Cardiac fibroblast (primary cell): ENCODE measurements at regions not wholly inside any gene's neighbourhood (a gene's known extent, or its start where the extent isn't known, plus 50 kb on each side); places are given as distances from the start of the nearest gene placed in this dataset.

ENCODE experiments used
- DNase-seq, 2 donors: peaks; one replicate each; pipeline versions ENCODE4 v3.0.0 to v3.0.0-alpha.2; 2010; ENCODE audit warnings: low read depth in 2 of 2
- H3K4me3 ChIP-seq, 2 donors: replicated peaks in 1 of 2; 1 replicate in 1 of 2; 2 replicates in 1 of 2; pipeline ENCODE4 v1.5.1; 2011; ENCODE audit warnings: low read depth in 2 of 2, low read length in 2 of 2, mild to moderate bottlenecking in 2 of 2, moderate library complexity in 1 of 2
- CTCF ChIP-seq: IDR thresholded peaks from one replicate; pipeline ENCODE4 v1.5.1; 2011; ENCODE audit warnings: low read depth, mild to moderate bottlenecking, low read length, inconsistent platforms

DNA sequence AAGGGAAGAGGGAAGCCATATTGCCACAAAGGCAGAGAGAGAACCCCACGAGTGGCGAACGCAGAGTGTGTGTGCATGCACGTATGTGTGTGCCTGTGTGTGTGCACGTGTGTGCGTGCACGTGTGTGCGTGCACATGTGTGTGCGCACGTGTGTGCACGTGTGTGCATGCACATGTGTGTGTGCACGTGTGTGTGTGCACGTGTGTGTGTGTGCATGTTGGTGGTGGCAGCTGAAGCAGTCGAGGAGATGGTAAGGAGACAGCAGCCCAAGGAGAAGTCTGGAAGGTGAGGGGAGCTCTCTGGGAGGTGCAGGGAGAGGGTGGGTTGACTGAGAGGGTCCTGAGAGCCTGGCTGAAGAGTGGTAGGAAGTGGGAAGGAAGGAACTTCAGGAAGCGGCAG lies 94.1 kb upstream of the NECTIN1 start:
- DNase-seq = no peak
- no peak for TF ChIP-seq CTCF
- H3K4me3 ChIP-seq = no peak overlapping the region

DNA sequence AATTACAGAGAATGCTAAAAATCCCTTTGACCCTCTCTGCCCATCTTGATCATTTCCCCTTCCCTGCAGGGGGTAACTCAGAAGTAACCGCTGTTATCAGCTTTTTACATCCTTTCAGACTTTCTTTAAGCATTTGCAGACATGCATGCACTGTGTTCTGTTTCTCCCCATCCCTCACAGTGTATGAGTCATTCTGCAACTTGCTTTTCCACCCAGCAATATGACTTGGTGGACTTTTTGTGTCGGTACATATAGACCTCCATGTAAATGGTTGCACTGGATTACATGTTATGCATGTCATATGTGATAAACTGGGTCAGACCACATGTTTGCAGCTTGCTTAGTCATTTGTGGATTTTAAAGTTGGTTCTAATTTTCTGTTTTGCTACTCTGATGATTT lies 87.7 kb upstream of the NECTIN1 start:
- no peak for TF ChIP-seq CTCF
- no peak overlapping the region for H3K4me3 ChIP-seq
- no peak for DNase-seq

GRCh38 chr11:119814766-119815165 lies 85.8 kb upstream of the NECTIN1 start:
- no peak overlapping the region for H3K4me3 ChIP-seq
- DNase-seq = no peak
- no peak for TF ChIP-seq CTCF

DNA sequence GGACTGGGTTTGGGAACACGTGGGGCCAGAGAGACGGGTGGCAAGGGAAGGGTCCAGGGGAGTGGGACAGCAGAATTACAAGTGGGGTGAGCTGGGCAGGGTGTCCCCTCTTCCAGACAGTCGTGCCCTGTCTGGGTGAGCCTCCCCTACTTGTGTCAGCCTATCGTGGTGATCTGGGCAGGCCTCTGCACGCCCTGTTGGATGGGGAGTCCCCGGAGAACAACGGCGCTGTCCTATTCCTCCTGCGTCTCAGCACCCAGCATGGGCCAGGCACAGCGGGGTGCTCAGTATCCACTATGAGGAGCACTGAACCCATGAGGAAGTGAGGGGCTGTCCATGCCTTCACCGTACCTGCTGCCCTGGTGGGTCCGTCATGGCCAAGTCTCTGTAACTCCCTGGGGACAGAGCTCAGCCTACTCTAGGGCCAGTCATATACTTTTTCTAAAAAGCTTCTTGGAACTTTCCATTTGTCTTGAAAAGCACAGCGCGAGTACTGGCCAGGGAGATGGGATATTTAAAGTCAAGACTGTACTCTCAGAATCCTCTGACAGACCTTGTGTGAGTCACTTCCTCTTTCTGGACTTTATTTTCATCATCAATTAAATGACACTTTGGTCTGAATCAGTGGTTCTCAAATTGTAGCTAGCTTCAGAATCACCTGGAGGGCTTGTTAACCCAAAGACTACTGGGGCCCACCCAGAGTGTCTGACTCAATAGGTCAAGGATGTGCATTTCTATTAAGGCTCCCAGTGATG lies 81.7 kb upstream of the NECTIN1 start:
- H3K4me3 ChIP-seq = no peak overlapping the region
- peak in 1 of 2 donors; percentile 2 for DNase-seq
- no peak for TF ChIP-seq CTCF

DNA sequence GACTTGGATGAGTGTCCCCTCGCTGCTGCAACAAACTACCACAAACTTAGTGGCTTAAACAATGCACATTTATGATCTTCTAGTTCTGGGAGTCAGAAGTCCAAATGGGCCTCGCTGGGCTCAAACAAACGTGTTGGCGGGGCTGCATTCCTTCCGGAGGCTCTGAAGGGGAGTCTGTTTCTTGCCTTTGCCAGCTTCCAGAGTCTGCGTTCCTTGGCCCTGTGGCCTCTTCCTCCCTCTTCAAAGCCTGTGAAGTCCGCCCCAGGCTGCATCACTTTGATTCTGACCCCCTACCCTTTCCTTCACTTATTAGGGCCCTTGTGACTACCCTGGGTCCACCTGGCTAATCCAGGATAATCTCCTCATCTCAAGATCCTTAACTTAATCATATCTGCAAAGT lies 80.3 kb upstream of the NECTIN1 start:
- DNase-seq = no peak
- no peak overlapping the region for H3K4me3 ChIP-seq
- no peak for TF ChIP-seq CTCF

DNA sequence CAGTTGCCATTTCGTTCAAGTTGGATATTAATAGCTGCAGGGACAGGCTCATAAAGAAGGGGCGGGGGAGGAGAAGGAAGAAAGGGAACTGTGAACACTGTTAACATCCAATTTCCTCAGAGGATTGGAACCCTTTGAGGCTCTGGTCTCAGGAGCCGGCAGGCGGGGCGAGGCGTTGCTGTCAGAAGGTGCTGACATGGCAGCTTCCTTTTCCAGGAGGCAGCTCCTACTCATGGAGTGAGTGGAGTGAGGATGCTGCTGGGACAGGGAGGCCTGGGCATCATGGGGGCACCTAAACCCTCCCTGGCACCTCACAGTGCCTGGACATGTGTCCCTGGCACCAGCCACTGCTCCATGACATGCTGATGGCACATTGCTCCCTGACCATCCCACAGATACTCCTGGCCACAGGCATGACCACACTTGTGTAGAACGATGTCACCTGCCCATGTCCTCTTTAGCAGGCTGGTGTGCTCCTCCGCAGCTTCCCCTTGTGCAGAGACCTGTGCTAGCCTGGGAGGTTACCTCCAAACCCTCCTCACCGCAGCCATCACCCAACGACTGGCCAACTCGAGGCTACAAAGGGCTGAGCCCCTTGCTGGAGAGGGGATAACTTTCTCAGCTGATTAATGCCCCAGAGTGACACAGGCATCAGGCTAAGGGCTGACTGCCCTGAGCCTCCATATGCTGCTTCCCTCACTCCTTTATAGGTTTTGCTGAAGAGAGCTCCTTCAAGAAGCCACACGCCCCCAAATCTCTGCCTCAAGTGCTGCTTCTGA lies 79.6 kb upstream of the NECTIN1 start:
- no peak for DNase-seq
- no peak overlapping the region for H3K4me3 ChIP-seq
- no peak for TF ChIP-seq CTCF

DNA sequence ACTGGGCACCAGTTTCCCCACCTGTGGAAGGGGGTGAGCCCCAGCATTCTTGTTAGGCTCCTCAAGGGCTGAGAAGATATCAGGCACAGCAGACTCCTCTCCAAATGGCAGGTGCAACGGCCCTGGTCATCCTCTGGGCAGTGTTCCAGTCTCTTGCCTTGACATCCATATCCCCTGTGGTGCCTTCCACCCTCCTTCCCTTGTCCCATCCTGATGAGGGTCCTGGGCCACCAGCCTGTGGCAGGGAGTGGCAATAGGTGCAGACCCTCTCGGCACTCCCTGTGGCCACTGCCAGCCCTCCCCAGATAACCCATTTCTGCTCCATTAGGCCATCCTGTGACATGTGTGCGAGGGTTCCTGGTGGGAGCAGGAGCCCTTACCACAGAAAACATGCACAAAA lies 78.8 kb upstream of the NECTIN1 start:
- no peak for TF ChIP-seq CTCF
- H3K4me3 ChIP-seq = no peak overlapping the region
- DNase-seq = no peak
